ENCODE measurements at regions not wholly inside any gene's neighbourhood (a gene's known extent, or its start where the extent isn't known, plus 50 kb on each side); places are given as distances from the start of the nearest gene placed in this dataset.
"Not testable (repeated sequence)": the region's sequence is repeated elsewhere in the genome, so short reads cannot be mapped to it uniquely, and the experiment has no call there.

GRCh38 chr6:6483733-6484132, 104.8 kb upstream of the LY86 start:
- DNase-seq, result no peak

GRCh38 chr6:6484681-6485080, 103.8 kb upstream of the LY86 start:
- DNase-seq, result no peak

- no peak for DNase-seq
These were observed 101.9 kb upstream of the LY86 start for GRCh38 chr6:6486595-6486994.

DNA sequence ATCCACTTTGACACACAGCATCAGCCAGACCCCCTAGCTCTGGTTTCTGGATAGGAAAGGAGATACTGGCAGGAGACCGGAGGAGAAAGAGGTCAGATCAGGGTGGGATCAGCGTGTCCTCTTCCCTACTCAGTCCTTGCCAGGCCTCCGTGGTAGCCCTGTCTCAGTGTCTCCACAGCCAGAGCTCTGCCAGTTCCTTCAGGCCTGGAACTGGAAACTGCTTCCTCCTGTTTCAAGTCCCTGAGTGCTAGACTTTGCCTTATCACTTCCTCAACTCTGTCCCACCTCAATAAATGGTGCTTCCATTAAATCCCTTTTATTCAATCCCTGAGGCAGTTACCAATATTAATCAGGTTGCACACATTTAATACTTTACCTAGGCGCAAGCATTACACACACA, 96.8 kb upstream of the LY86 start:
- DNase-seq, result no peak

DNA sequence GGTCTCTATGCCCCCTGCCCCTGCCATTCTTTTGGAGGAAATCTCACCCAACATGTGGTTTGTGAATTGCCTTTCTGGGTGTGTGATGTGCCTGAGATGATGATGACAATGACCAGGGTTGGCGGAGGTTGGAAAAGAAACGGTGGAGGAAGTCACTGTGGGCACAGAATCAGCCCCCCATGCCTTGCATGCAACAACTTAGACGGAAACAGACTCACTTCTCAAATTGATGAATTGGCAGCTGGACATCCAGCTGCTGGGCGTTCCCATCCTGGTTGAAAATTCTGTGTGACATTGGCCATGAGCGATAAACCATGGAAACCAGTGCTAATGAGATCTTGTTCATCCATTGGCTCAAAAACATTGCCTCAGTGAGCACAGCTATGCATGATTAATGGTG, 95.8 kb upstream of the LY86 start:
- no peak for DNase-seq

GRCh38 chr6:6494139-6494538, 94.4 kb upstream of the LY86 start:
- DNase-seq, result not testable (repeated sequence)

DNA sequence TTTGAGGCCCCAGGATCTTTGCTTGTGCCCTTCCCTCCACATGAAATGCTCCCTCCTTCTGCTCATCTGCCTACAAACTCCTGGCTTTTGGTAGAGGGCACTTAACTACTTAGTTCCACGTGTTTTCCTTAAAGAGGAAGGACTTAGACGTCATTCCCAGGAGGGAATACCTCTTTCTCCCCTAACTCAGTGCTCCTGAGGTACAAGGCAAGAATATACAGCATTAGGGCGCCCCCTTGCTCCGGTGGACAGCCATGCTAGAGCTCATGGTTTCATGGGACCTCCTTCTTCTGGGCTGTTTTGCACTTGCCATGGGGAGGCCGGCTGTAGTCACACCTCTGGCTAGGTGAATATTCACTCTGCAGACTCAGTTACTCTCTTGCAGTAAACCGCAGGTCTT, 93.8 kb upstream of the LY86 start:
- DNase-seq, result peak; percentile 16

DNA sequence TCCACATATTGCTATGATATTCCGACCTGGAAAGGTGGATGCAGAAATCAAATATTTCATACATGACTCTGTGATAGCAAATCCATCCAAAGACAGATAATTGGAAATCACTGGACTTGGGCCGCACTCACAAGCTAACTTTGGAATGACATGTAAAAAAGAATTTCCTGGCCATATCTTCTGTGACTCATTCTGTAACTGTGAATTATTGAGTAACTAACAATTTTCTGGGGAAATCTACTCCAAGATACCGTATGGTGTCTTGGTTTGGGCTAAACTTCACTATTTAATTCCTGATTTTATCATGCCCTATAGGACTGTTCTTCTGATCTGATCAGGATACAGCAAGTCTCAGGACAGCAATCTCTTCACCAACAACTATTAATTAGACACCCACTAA, 92.7 kb upstream of the LY86 start:
- no peak for DNase-seq

GRCh38 chr6:6497541-6497940, 91.0 kb upstream of the LY86 start:
- DNase-seq, result no peak

- DNase-seq, result no peak
These were observed 90.5 kb upstream of the LY86 start for GRCh38 chr6:6497976-6498375.

GRCh38 chr6:6503191-6503590, 85.3 kb upstream of the LY86 start:
- DNase-seq, result no peak

DNA sequence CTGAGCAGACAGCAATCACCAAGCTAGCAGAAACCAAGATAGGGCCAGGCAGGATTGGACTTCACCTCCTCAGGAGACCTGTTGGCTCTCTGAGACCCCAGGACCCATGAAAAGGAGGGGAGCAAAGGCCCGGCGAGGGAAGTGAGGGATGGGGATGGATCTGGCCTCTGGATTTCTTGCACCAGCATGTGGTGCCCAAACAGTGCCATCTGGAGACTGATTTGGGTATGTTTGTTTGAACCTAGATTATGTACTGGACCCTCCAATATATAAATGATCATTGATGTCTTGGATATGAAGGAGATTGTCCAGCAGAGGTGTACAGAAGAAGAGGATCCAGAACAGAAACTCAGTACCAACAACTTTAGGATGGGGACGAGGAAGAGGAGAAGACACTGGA, 83.4 kb upstream of the LY86 start:
- no peak for DNase-seq

GRCh38 chr6:6508643-6509042, 79.9 kb upstream of the LY86 start:
- DNase-seq, result no peak

- DNase-seq, result no peak
These were observed 79.2 kb upstream of the LY86 start for GRCh38 chr6:6509284-6509683.

- no peak for DNase-seq
These were observed 75.8 kb upstream of the LY86 start for GRCh38 chr6:6512711-6513110.

GRCh38 chr6:6515691-6516607, 72.6 kb upstream of the LY86 start:
- DNase-seq, result no peak

DNA sequence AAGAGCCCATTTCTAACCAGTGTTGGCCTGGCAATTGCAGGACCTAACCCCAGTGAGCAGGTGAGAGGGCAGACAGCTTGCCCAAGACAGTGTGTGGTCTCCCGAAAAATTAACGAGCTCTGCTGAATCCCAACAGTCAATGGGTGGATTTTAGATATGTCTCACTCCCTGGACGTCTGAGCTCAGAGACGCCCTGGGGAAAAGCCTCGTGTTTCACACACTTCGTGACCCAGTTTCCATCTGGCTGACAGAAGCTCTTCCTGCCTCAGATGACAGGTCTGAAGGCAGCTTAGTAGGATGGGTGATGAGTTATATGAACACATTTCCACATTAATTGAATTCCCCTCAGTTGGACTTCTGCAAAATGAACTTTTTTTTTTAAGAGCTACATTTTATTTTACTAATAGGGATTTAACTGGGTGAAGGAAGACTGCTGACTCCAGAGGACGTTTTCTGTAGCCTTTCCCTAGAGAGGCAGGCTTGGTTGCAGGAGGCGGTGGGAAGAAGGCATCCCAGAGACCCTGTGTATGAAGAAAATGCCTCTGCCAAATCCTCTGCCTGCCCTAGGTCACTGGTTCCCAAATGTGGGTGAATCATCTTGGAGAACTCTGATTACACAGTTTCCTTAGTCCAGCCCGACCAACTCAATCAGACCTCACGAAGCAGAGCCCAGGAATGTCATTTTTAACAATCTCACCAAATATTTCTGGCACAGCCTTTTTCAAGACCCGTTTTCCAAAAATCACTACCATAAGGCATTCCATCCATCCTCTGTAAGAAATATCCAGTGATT, 71.7 kb upstream of the LY86 start:
- DNase-seq, result no peak

DNA sequence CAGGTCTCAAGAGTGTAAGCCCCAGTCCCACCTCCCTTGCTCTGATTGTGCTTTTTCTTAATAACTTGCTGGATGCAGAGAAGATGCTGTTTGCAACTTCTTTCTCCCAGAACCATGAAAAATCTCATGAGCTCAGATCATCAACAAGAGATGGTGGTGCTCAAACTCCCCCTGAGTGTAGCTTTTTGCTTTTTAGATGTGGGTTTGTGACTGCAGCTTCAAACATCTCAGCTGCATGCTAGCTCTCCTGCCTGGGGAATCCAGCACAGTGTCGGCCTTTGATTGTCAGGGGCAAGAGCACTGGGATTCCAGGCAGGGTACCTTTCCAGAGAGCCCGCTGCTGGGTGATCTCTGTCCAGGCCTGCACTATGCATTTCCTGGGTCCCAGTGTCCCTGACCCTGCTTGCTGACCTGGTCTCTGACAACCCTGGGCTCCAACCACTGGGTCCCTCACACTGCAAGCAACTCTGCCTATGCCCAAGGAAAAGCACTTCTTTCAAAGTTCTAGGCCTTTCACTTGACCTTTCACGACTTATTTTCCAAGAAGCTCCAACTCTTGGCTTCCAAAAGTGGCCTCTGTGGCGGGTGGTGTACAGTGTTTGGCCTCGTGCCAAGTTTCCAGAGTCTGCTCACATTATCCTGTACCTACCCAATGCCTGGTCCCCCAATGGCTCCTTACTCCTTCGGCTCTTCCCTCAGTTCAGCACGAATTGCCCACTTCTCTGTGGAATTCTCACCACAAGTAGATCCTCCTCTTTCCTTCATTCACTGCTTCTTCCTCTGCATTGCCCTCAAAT, 69.7 kb upstream of the LY86 start:
- no peak for DNase-seq

DNA sequence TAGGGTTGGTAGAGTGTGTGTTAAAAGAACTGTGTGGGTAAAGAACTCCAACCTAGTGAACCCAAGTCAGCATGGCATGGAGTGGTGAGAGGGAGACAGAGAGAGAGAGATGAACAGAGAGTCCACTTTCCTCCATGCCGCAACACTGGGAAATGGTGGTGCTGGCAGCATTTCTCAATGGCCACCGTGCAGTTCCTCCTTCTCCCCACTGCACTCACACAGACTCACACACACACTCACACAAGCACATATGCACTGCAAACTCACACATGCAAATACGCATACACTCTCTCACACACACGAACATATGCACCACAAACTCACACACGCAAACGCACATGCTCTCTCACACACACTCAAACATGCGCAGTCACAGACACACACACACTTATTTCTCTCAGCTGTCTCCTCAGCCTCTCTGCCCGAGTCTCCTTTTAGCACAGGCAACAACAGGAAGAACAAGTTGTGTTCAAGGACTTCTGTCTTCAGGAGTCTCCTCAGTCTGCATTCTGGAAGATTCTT, 66.5 kb upstream of the LY86 start:
- DNase-seq, result no peak

- DNase-seq, result no peak
These were observed 65.8 kb upstream of the LY86 start for GRCh38 chr6:6522709-6523108.

- DNase-seq, result no peak
These were observed 63.6 kb upstream of the LY86 start for GRCh38 chr6:6524951-6525350.

DNA sequence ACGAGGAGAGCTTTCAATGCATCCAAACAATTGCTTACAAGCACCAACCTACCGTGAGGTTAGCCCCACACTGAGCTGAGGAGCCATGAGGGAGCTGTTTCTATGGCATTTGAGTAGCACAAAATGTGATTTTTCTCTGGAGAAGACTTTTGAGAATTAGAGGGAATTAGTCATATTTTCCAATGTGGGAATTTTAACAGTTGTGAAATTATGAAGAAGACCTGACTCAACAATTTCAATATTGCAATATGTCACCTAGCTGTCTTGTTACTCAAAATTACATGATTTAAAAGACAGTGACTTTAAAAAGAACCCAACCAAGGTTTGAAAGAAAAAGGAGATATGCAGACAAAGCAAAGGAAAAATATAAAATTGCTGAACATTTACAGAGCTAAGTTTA, 62.6 kb upstream of the LY86 start:
- no peak for DNase-seq

- DNase-seq, result no peak
These were observed 59.2 kb upstream of the LY86 start for GRCh38 chr6:6529275-6529674.

Measured in hindlimb muscle (tissue), 1 donor.